OCI-LY7 (cell line): ENCODE measurements at regions not wholly inside any gene's neighbourhood (a gene's known extent, or its start where the extent isn't known, plus 50 kb on each side); places are given as distances from the start of the nearest gene placed in this dataset.

Experiments
- BruUV-seq: library from RNA; stranded (reverse); fragments of 400-500 nt; replicated peaks from 2 replicates; lab custom pipeline; 2021; lab: Mats Ljungman, UMichigan
- CTCF ChIA-PET: fragments of 300-600 bp; sonication (Branson Sonifier 250); formaldehyde crosslinking; loops from one replicate; lab custom pipeline; 2022; ENCODE audit warnings: antibody characterized with exemption; ENCODE audit not compliant: unreplicated experiment; lab: Charles Lee
- POLR2A ChIA-PET: fragments of 300-600 bp; sonication (Branson Sonifier 250); formaldehyde crosslinking; loops from one replicate; lab custom pipeline; 2022; ENCODE audit warnings: antibody characterized with exemption; lab: Charles Lee
- DNase-seq: peaks from one replicate; pipeline ENCODE4 v3.0.0-alpha.2; 2015; ENCODE audit warnings: low spot score
- H2AFZ ChIP-seq: fragments of 200-600 bp; sonication (generic), shearing (Covaris generic); 2 replicates; pipeline ENCODE4 v1.6.1; 2014; ENCODE audit warnings: mild to moderate bottlenecking, antibody characterized with exemption, low read length, moderate library complexity
- H3K27ac ChIP-seq: fragments of 200-600 bp; sonication (generic); 2 replicates; pipeline ENCODE4 v1.5.1; 2014; ENCODE audit warnings: mixed run types, low read depth, mild to moderate bottlenecking, moderate library complexity, low read length, inconsistent platforms; ENCODE audit not compliant: poor library complexity, severe bottlenecking
- H3K36me3 ChIP-seq: fragments of 200-600 bp; sonication (generic); 2 replicates; pipeline ENCODE4 v1.6.1; 2014; ENCODE audit warnings: mild to moderate bottlenecking, antibody characterized with exemption, low read length, moderate library complexity, mixed read lengths; ENCODE audit not compliant: insufficient read depth
- H3K4me1 ChIP-seq: fragments of 200-600 bp; sonication (generic); 2 replicates; pipeline ENCODE4 v1.5.1; 2014; ENCODE audit warnings: mild to moderate bottlenecking, low read length; ENCODE audit not compliant: insufficient read depth, poor library complexity, severe bottlenecking
- H3K4me2 ChIP-seq: fragments of 200-600 bp; sonication (generic); 2 replicates; pipeline ENCODE4 v1.6.1; 2014; ENCODE audit warnings: mild to moderate bottlenecking, low read length
- H3K4me3 ChIP-seq: fragments of 200-600 bp; sonication (generic); 2 replicates; pipeline ENCODE4 v1.5.1; 2014; ENCODE audit warnings: mild to moderate bottlenecking, low read depth, low read length; ENCODE audit not compliant: poor library complexity, severe bottlenecking
- H3K79me2 ChIP-seq: fragments of 200-600 bp; sonication (generic); 2 replicates; pipeline ENCODE4 v1.6.1; 2016; ENCODE audit warnings: low read depth, mild to moderate bottlenecking, low read length, moderate library complexity, mixed read lengths; ENCODE audit not compliant: insufficient read depth
- H3K9me2 ChIP-seq: fragments of 200-600 bp; sonication (generic); 2 replicates; pipeline ENCODE4 v1.6.1; 2016; ENCODE audit warnings: mild to moderate bottlenecking, low read length, mixed read lengths; ENCODE audit not compliant: insufficient read depth
- H3K9me3 ChIP-seq: fragments of 200-600 bp; sonication (generic); 2 replicates; pipeline ENCODE4 v1.6.1; 2014; ENCODE audit warnings: mild to moderate bottlenecking, mixed run types, low read length, mixed read lengths
- H4K20me1 ChIP-seq: fragments of 200-600 bp; sonication (generic); 2 replicates; pipeline ENCODE4 v1.6.1; 2014; ENCODE audit warnings: mild to moderate bottlenecking, antibody characterized with exemption, low read length, moderate library complexity, mixed read lengths; ENCODE audit not compliant: insufficient read depth
- EZH2phosphoT487 ChIP-seq: fragments of 200-600 bp; sonication (generic); IDR thresholded peaks from 2 replicates; pipeline ENCODE4 v1.6.1; 2018; ENCODE audit warnings: low read depth, borderline replicate concordance, mild to moderate bottlenecking, mixed run types, antibody characterized with exemption, low read length, moderate library complexity, mixed read lengths
- intact Hi-C: fragments of 100-400 bp; cut with micrococcal nuclease; formaldehyde crosslinking; loops from one replicate; pipeline ENCODE4 v1.10.0; 2022; ENCODE audit not compliant: unreplicated experiment
- TF ChIP-seq, protein P1 (sequence below): fragments of 200-600 bp; sonication (generic); conservative IDR thresholded peaks from 2 replicates; pipeline ENCODE4 v1.5.1; 2014; ENCODE audit warnings: mild to moderate bottlenecking, antibody characterized with exemption, low read length, moderate library complexity, mixed read lengths

DNA sequence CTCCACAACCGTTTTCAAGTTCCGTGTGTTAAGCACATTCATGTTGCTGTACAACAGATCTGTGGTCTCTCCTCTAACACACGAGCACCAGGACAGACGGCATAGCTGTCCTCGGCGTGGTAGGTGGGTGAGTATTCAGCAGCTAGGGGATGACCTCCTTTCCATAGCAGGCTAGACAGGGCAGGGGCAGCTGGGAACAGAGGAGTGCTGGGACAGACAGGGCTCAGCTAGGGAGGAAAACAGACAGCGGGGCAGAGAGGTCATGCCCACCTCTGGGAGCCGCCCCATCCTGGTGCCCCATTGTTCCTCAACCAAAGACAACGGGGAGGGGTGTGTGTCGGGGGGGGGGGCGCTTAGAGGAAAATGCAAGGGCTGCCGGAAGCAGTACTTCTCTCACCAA, 271.5 kb upstream of the FOXQ1 start:
- H3K4me3 ChIP-seq, result no peak overlapping the region
- ChIA-PET POLR2A (no interaction called here), CTCF (no interaction called here)
- BruUV-seq, result no TSS peak
- H2AFZ ChIP-seq, result no peak overlapping the region
- no peaks in the 10 kb centered on the region for H3K9me2 ChIP-seq
- H3K27ac ChIP-seq, result no peak overlapping the region
- no peaks in the 10 kb centered on the region for H4K20me1 ChIP-seq
- no peaks in the 10 kb centered on the region for H3K4me1 ChIP-seq
- no peak overlapping the region for H3K4me2 ChIP-seq
- no peaks in the 10 kb centered on the region for H3K9me3 ChIP-seq
- H3K79me2 ChIP-seq, result no peaks in the 10 kb centered on the region
- intact Hi-C loops, result no loop called here
- no peak for DNase-seq
- no peaks in the 10 kb centered on the region for H3K36me3 ChIP-seq
- no peak for TF ChIP-seq EZH2phosphoT487
- TF ChIP-seq, protein P1, sequence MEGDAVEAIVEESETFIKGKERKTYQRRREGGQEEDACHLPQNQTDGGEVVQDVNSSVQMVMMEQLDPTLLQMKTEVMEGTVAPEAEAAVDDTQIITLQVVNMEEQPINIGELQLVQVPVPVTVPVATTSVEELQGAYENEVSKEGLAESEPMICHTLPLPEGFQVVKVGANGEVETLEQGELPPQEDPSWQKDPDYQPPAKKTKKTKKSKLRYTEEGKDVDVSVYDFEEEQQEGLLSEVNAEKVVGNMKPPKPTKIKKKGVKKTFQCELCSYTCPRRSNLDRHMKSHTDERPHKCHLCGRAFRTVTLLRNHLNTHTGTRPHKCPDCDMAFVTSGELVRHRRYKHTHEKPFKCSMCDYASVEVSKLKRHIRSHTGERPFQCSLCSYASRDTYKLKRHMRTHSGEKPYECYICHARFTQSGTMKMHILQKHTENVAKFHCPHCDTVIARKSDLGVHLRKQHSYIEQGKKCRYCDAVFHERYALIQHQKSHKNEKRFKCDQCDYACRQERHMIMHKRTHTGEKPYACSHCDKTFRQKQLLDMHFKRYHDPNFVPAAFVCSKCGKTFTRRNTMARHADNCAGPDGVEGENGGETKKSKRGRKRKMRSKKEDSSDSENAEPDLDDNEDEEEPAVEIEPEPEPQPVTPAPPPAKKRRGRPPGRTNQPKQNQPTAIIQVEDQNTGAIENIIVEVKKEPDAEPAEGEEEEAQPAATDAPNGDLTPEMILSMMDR, result no peak

DNA sequence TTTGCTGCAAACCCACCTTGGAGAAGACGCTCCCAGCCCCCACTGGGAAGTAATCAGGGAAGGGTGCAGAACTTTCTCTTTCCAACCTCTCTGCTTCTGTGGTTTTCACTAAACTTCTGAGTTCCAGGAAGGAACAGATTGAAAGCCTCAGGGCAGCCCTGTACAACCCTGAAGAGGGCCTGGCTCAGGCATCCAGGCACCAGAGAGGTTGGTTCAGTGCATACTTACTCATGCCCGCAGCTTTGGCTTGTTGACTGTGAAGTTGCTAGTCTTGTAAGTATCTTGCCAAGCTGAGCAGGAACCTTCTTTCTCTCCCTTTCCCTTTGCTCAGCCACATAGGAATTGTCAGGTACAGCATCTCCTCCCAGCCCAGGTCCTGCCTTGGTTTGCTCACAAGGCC, 272.2 kb upstream of the FOXQ1 start:
- H2AFZ ChIP-seq, result no peak overlapping the region
- no peak overlapping the region for H3K4me2 ChIP-seq
- intact Hi-C loops, result no loop called here
- H3K4me3 ChIP-seq, result no peak overlapping the region
- no peak overlapping the region for H3K27ac ChIP-seq
- no peaks in the 10 kb centered on the region for H3K9me3 ChIP-seq
- H3K9me2 ChIP-seq, result no peaks in the 10 kb centered on the region
- no peaks in the 10 kb centered on the region for H3K36me3 ChIP-seq
- BruUV-seq, result no TSS peak
- ChIA-PET CTCF (no interaction called here), POLR2A (no interaction called here)
- TF ChIP-seq, protein P1, result no peak
- no peak for TF ChIP-seq EZH2phosphoT487
- H3K79me2 ChIP-seq, result no peaks in the 10 kb centered on the region
- no peak for DNase-seq
- no peaks in the 10 kb centered on the region for H4K20me1 ChIP-seq
- no peaks in the 10 kb centered on the region for H3K4me1 ChIP-seq

DNA sequence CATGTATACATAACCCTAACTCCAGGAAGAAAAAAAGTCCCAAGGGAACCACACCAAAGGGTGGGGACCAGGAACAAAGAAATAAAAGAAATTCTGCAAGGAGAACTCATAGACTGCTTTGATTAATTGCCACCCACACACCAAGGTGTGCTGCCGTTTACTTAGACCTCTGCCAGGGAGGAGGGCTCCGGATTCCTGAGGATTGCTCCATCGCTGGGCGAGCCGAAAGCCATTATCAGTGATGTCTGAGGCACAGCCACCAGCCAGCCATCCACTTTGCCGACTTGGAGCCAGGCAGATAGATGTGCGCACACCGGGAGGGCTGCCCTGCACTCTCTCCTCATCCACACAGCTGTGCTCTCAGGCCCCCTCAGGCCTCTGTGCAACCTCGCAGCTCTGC, 272.7 kb upstream of the FOXQ1 start:
- no peak for DNase-seq
- ChIA-PET POLR2A (no interaction called here), CTCF (no interaction called here)
- Histone ChIP-seq H3K4me3 (no peak overlapping the region), H3K4me2 (no peak overlapping the region), H3K79me2 (no peaks in the 10 kb centered on the region), H3K9me2 (no peaks in the 10 kb centered on the region), H2AFZ (no peak overlapping the region), H3K9me3 (no peaks in the 10 kb centered on the region), H4K20me1 (no peaks in the 10 kb centered on the region), H3K27ac (no peak overlapping the region), H3K36me3 (no peaks in the 10 kb centered on the region), H3K4me1 (no peaks in the 10 kb centered on the region)
- TF ChIP-seq, protein P1, result no peak
- no peak for TF ChIP-seq EZH2phosphoT487
- intact Hi-C loops, result no loop called here
- BruUV-seq, result no TSS peak
